PC-9 (cell line): ENCODE measurements at regions not wholly inside any gene's neighbourhood (a gene's known extent, or its start where the extent isn't known, plus 50 kb on each side); places are given as distances from the start of the nearest gene placed in this dataset.

Experiments used
- BruUV-seq: library from RNA; stranded (reverse); fragments of 400-500 nt; replicated peaks from 2 replicates; lab custom pipeline; 2021; lab: Mats Ljungman, UMichigan
- CTCF ChIA-PET: fragments of 300-600 bp; sonication (Branson Sonifier 250); formaldehyde crosslinking; loops from one replicate; lab custom pipeline; 2022; ENCODE audit warnings: antibody characterized with exemption; lab: Charles Lee
- POLR2A ChIA-PET: fragments of 300-600 bp; sonication (Branson Sonifier 250); formaldehyde crosslinking; loops from one replicate; lab custom pipeline; 2022; ENCODE audit warnings: antibody characterized with exemption; ENCODE audit not compliant: unreplicated experiment; lab: Charles Lee
- DNase-seq, 2 experiments: peaks; one replicate each; pipeline versions ENCODE4 v3.0.0 to v3.0.0-alpha.2; 2015 to 2022; ENCODE audit warnings: mixed read lengths in 1 of 2
- H2AFZ ChIP-seq: fragments of 200-600 bp; sonication (generic); 2 replicates; pipeline ENCODE4 v1.8.1; 2017; ENCODE audit warnings: antibody characterized with exemption
- H3F3A ChIP-seq: fragments of 200-600 bp; sonication (generic); 2 replicates; pipeline ENCODE4 v1.8.1; 2017; ENCODE audit warnings: antibody characterized with exemption, mild to moderate bottlenecking, low read depth; ENCODE audit not compliant: insufficient read depth
- H3K27ac ChIP-seq: fragments of 200-600 bp; sonication (generic); 2 replicates; pipeline ENCODE4 v1.6.1; 2016; ENCODE audit warnings: mixed run types
- H3K27me3 ChIP-seq: fragments of 200-600 bp; sonication (generic); 2 replicates; pipeline ENCODE4 v1.6.1; 2016; ENCODE audit warnings: low read depth, mixed run types; ENCODE audit not compliant: insufficient read depth
- H3K36me3 ChIP-seq: fragments of 200-600 bp; sonication (generic); 2 replicates; pipeline ENCODE4 v1.6.1; 2016; ENCODE audit warnings: low read depth, mixed run types
- H3K4me1 ChIP-seq: fragments of 200-600 bp; sonication (generic); replicated peaks from 2 replicates; pipeline ENCODE4 v1.6.1; 2016; ENCODE audit warnings: mixed run types; ENCODE audit not compliant: insufficient read depth
- H3K4me2 ChIP-seq: fragments of 200-600 bp; sonication (generic); 2 replicates; pipeline ENCODE4 v1.6.1; 2017; ENCODE audit warnings: mixed run types
- H3K4me3 ChIP-seq: fragments of 200-600 bp; sonication (generic); 2 replicates; pipeline ENCODE4 v1.6.1; 2016; ENCODE audit warnings: mixed run types
- H3K79me2 ChIP-seq: fragments of 200-600 bp; sonication (generic); 2 replicates; pipeline ENCODE4 v1.6.1; 2017; ENCODE audit warnings: low read depth, mixed run types
- H3K9me2 ChIP-seq: fragments of 200-600 bp; sonication (generic); 2 replicates; pipeline ENCODE4 v1.8.1; 2017; ENCODE audit warnings: mild to moderate bottlenecking; ENCODE audit not compliant: insufficient read depth
- H3K9me3 ChIP-seq: fragments of 200-600 bp; sonication (generic); 2 replicates; pipeline ENCODE4 v1.8.1; 2016; ENCODE audit warnings: low read depth; ENCODE audit not compliant: insufficient read depth
- H4K20me1 ChIP-seq: fragments of 200-600 bp; sonication (generic); 2 replicates; pipeline ENCODE4 v1.8.1; 2017; ENCODE audit not compliant: insufficient read depth
- EZH2 ChIP-seq: fragments of 200-600 bp; sonication (generic); IDR thresholded peaks from 2 replicates; pipeline ENCODE4 v1.8.0; 2017; ENCODE audit warnings: antibody characterized with exemption, low read depth
- intact Hi-C: fragments of 100-400 bp; cut with micrococcal nuclease; formaldehyde crosslinking; loops from one replicate; pipeline ENCODE4 v1.10.0; 2022; ENCODE audit not compliant: unreplicated experiment
- TF ChIP-seq, protein P1 (sequence below): fragments of 200-600 bp; sonication (generic); conservative IDR thresholded peaks from 2 replicates; pipeline ENCODE4 v1.6.1; 2017; ENCODE audit warnings: mixed run types, antibody characterized with exemption, mild to moderate bottlenecking, moderate library complexity

DNA sequence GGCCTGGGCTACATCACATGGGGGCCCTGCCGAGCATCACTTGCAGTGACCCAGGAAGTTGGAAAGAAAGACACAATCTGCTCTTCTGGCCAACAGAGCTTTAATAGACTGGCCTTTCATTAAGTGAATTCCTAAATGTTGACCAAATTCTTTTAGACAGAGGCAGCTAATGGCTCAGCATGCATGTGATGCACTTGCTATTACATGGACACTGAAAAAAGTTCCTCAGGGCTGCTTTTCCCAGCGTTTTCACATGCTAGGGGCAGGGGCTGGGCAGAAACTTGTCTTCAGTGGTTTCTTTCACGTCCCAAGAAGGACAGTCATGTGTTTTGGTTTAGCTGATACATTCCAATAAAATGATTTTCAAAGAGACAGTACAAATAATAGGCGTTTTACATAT lies 651.0 kb upstream of the SLC35B3 start:
- no TSS peak for BruUV-seq
- Histone ChIP-seq H3K27me3 (no peaks in the 10 kb centered on the region), H3K4me3 (no peak overlapping the region), H3K9me2 (no peaks in the 10 kb centered on the region), H3K79me2 (no peaks in the 10 kb centered on the region), H3F3A (no peaks in the 10 kb centered on the region), H2AFZ (no peak overlapping the region), H3K27ac (no peak overlapping the region), H3K36me3 (no peaks in the 10 kb centered on the region), H3K9me3 (no peaks in the 10 kb centered on the region), H4K20me1 (no peaks in the 10 kb centered on the region), H3K4me2 (no peak overlapping the region), H3K4me1 (no peaks in the 10 kb centered on the region)
- ChIA-PET POLR2A (no interaction called here), CTCF (no interaction called here)
- TF ChIP-seq, protein P1, sequence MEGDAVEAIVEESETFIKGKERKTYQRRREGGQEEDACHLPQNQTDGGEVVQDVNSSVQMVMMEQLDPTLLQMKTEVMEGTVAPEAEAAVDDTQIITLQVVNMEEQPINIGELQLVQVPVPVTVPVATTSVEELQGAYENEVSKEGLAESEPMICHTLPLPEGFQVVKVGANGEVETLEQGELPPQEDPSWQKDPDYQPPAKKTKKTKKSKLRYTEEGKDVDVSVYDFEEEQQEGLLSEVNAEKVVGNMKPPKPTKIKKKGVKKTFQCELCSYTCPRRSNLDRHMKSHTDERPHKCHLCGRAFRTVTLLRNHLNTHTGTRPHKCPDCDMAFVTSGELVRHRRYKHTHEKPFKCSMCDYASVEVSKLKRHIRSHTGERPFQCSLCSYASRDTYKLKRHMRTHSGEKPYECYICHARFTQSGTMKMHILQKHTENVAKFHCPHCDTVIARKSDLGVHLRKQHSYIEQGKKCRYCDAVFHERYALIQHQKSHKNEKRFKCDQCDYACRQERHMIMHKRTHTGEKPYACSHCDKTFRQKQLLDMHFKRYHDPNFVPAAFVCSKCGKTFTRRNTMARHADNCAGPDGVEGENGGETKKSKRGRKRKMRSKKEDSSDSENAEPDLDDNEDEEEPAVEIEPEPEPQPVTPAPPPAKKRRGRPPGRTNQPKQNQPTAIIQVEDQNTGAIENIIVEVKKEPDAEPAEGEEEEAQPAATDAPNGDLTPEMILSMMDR, result no peak
- TF ChIP-seq EZH2, result no peak
- DNase-seq, result no peak
- intact Hi-C loops, result no loop called here

DNA sequence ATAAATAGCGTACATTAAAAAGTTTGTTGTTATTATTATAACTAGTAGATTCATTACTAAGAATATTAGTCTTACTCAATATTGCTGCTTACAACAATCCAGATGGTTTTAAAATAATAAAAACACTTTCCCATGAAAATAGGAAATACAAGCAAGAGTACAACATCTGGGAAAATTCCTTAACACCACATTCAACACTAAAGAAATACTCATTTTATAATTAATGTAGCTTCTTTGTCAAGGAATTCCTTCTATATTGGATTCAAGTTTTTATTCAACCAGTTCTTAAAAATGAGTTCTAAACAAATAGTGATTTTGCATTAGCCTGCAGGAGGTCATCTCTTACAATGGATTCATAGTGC lies 650.3 kb upstream of the SLC35B3 start:
- ChIA-PET POLR2A (no interaction called here), CTCF (no interaction called here)
- no peaks in the 10 kb centered on the region for H3K27me3 ChIP-seq
- DNase-seq, result no peak
- intact Hi-C loops, result no loop called here
- no peak overlapping the region for H3K4me3 ChIP-seq
- no peaks in the 10 kb centered on the region for H4K20me1 ChIP-seq
- TF ChIP-seq, protein P1, result no peak
- TF ChIP-seq EZH2, result no peak
- H3F3A ChIP-seq, result no peaks in the 10 kb centered on the region
- H2AFZ ChIP-seq, result no peak overlapping the region
- H3K4me2 ChIP-seq, result no peak overlapping the region
- no TSS peak for BruUV-seq
- no peaks in the 10 kb centered on the region for H3K9me2 ChIP-seq
- no peak overlapping the region for H3K27ac ChIP-seq
- no peaks in the 10 kb centered on the region for H3K9me3 ChIP-seq
- no peaks in the 10 kb centered on the region for H3K4me1 ChIP-seq
- H3K36me3 ChIP-seq, result no peaks in the 10 kb centered on the region
- no peaks in the 10 kb centered on the region for H3K79me2 ChIP-seq

DNA sequence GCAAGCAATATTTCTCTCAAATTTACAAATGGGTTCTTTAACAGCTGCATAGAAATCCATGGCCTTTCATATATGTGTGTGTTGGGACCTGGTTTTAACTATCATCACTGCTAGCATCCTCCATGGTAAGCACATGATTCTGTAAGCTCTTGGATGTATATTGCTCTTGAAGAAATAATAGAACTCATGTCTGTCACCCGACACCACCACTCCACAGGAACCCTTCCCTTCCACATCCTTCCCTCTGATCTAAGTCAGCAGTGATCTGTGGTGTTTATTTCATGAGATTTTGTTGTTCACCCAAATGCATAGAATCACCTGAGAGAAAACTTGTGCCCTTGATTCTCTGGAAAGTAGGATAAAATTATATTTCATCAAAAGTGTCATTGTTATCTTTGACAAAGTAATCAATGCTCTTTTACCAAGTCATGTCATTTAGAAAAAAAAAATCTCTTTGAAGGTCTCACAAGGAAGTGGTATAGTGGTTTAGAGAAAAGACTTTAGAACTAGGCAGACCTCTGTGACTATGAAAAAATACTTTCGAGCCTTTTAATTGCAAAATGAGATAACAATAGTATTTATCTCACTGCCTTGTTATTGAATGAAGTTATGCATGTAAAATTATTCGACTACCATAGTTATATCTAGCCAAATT lies 649.8 kb upstream of the SLC35B3 start:
- BruUV-seq, result no TSS peak
- POLR2A ChIA-PET, result interaction anchor here (0.6 kb wide), 1 partner anchor 1334 kb away, joined by 4 read pairs; no protein-coding TSS in a partner anchor
- no peaks in the 10 kb centered on the region for H3K27me3 ChIP-seq

More for the DNA sequence above, 649.8 kb upstream of the SLC35B3 start:
- Histone ChIP-seq H3K27ac (no peak overlapping the region), H3K9me3 (no peaks in the 10 kb centered on the region), H3K79me2 (no peaks in the 10 kb centered on the region), H3K4me1 (no peaks in the 10 kb centered on the region), H3K4me3 (no peak overlapping the region), H4K20me1 (no peaks in the 10 kb centered on the region), H3K4me2 (no peak overlapping the region), H2AFZ (no peak overlapping the region), H3K36me3 (no peaks in the 10 kb centered on the region), H3F3A (no peaks in the 10 kb centered on the region), H3K9me2 (no peaks in the 10 kb centered on the region)
- DNase-seq, result no peak
- intact Hi-C loops, result no loop called here
- CTCF ChIA-PET, result no interaction called here
- no peak for TF ChIP-seq EZH2
- TF ChIP-seq, protein P1, result no peak
